BJ (cell line): ENCODE measurements at regions not wholly inside any gene's neighbourhood (a gene's known extent, or its start where the extent isn't known, plus 50 kb on each side); places are given as distances from the start of the nearest gene placed in this dataset.
"Not testable (repeated sequence)": the region's sequence is repeated elsewhere in the genome, so short reads cannot be mapped to it uniquely, and the experiment has no call there.

Source experiments
- CTCF ChIA-PET: fragments of 350-600 bp; formaldehyde crosslinking; extraction: SDS; loops from one replicate; lab custom pipeline; 2021; ENCODE audit warnings: antibody characterized with exemption, inconsistent platforms; lab: Yijun Ruan, JAX
- POLR2A ChIA-PET: fragments of 300-600 bp; sonication (Branson Sonifier 250); formaldehyde crosslinking; extraction: SDS; loops from one replicate; lab custom pipeline; 2021; ENCODE audit warnings: antibody characterized with exemption; lab: Charles Lee
- DNase-seq: peaks from one replicate; pipeline ENCODE4 v3.0.0-alpha.2; 2011; ENCODE audit warnings: low read depth
- H3K27me3 ChIP-seq: 2 replicates; pipeline ENCODE4 v1.6.0; 2011; ENCODE audit warnings: low read length; ENCODE audit not compliant: control insufficient read depth, insufficient read depth
- H3K36me3 ChIP-seq: 2 replicates; pipeline ENCODE4 v1.5.1; 2011; ENCODE audit warnings: low read length; ENCODE audit not compliant: control insufficient read depth, insufficient read depth
- H3K4me3 ChIP-seq: 2 replicates; pipeline ENCODE4 v1.5.1; 2011; ENCODE audit warnings: low read depth, mild to moderate bottlenecking, control low read depth, low read length
- TF ChIP-seq, protein P1 (sequence below): IDR thresholded peaks from 2 replicates; pipeline ENCODE4 v1.5.1; 2011; ENCODE audit warnings: low read depth, mild to moderate bottlenecking, control low read depth, inconsistent platforms, low read length, moderate library complexity; ENCODE audit not compliant: insufficient read depth

DNA sequence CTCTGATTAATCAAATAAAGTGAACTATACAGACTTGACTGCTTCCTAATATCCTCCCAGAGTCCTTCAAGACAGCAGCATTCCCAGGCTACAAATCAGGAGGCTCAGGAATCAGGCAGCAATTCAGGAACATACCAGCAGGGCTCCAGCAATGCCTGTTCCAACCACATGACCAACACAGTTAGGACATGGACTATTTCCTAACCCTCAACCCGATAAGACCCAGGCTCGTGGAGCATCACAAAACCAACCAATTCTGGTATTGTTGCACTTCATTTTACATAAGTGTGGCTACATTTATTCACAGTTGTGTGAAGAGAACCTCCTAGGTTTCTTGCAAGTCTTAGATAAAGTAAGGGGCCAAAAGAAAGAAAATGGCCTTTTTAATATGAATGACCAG, 546.2 kb upstream of the ADGRL2 start:
- DNase-seq, result no peak
- Histone ChIP-seq H3K36me3 (no peaks in the 10 kb centered on the region), H3K4me3 (no peak overlapping the region), H3K27me3 (no peaks in the 10 kb centered on the region)
- ChIA-PET CTCF (interaction anchor here (1.0 kb wide), 1 partner anchor 21 kb away, joined by 3 read pairs; no protein-coding TSS in a partner anchor), POLR2A (no interaction called here)
- TF ChIP-seq, protein P1, sequence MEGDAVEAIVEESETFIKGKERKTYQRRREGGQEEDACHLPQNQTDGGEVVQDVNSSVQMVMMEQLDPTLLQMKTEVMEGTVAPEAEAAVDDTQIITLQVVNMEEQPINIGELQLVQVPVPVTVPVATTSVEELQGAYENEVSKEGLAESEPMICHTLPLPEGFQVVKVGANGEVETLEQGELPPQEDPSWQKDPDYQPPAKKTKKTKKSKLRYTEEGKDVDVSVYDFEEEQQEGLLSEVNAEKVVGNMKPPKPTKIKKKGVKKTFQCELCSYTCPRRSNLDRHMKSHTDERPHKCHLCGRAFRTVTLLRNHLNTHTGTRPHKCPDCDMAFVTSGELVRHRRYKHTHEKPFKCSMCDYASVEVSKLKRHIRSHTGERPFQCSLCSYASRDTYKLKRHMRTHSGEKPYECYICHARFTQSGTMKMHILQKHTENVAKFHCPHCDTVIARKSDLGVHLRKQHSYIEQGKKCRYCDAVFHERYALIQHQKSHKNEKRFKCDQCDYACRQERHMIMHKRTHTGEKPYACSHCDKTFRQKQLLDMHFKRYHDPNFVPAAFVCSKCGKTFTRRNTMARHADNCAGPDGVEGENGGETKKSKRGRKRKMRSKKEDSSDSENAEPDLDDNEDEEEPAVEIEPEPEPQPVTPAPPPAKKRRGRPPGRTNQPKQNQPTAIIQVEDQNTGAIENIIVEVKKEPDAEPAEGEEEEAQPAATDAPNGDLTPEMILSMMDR, result peak; percentile 33

DNA sequence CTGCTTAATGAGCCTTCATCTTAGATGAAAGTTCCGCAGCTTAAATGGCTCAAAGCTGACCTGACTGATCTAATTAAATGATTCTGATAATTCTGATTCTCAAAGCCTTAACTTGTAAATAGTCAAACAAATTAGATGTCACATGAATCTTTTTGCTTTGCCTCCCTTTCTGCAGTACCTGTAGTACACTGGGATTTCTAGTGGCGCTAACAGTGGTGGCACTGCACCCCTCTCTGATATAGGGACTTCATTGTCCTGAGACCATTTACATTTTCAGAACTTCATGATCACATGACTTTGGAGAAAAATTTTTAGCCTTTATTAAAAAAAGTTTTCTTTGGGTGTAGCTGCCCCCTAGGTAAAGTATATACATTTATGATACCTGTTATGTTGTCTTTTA, 546.7 kb upstream of the ADGRL2 start:
- H3K27me3 ChIP-seq, result no peaks in the 10 kb centered on the region
- DNase-seq, result no peak
- H3K4me3 ChIP-seq, result no peak overlapping the region
- ChIA-PET POLR2A (no interaction called here), CTCF (no interaction called here)
- H3K36me3 ChIP-seq, result no peaks in the 10 kb centered on the region
- TF ChIP-seq, protein P1, result no peak

DNA sequence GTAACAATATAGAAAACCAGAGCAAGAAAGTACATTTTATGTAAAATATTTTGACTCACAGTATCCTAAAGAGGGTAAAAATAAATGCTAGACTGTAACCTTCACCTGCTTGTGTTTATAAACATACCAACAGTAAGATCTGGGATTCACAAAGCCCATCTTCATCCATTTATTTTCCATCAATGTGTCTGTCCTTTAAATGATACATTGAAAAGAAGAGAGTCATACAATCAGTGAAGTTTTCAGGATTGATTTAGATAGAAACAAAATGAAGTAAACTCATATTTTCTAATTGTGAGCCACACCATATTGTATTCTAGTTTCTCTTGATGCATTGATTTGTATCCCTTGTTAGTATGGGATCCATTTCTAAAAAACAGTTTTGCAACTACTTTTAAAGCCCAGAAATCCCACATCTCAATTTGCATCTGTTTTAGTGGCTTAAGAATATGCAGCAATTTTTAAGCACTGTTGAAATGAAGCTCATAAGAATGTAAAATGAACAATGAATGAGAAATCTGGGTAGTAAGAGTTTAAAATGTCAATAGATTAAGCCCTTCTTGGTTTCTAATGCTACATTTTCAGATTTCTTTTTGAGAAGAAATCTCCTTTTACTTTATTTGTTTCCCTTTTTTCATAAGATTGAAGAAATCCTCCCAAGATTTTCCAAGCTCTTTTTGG, 548.1 kb upstream of the ADGRL2 start:
- CTCF ChIA-PET, result no interaction called here
- no peaks in the 10 kb centered on the region for H3K36me3 ChIP-seq
- POLR2A ChIA-PET, result no interaction called here
- no peaks in the 10 kb centered on the region for H3K27me3 ChIP-seq
- H3K4me3 ChIP-seq, result no peak overlapping the region
- no peak for DNase-seq
- TF ChIP-seq, protein P1, result no peak

DNA sequence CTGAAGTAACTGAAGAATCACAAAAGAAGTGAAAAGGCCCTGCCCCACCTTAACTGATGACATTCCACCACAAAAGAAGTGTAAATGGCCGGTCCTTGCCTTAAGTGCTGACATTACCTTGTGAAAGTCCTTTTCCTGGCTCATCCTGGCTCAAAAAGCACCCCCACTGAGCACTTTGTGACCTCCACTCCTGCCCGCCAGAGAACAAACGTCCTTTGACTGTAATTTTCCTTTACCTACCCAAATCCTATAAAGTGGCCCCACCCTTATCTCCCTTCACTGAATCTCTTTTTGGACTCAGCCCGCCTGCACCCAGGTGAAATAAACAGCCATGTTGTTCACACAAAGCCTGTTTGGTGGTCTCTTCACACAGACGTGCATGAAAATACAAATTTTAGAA, 549.9 kb upstream of the ADGRL2 start:
- H3K4me3 ChIP-seq, H3K27me3 ChIP-seq, DNase-seq, POLR2A ChIA-PET, CTCF ChIA-PET, H3K36me3 ChIP-seq: not testable (repeated sequence)

DNA sequence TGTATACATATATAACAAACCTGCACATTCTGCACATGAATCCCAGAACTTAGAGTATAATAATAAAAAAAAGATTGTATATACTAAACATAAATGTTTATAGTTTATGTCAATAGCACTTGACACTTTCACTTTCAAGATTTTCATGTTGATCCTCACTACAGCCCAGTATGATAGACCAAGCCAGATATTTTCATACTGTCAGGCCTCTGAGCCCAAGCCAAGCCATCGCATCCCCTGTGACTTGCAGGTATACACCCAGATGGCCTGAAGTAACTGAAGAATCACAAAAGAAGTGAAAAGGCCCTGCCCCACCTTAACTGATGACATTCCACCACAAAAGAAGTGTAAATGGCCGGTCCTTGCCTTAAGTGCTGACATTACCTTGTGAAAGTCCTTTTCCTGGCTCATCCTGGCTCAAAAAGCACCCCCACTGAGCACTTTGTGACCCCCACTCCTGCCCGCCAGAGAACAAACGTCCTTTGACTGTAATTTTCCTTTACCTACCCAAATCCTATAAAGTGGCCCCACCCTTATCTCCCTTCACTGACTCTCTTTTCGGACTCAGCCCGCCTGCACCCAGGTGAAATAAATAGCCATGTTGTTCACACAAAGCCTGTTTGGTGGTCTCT, 555.5 kb upstream of the ADGRL2 start:
- POLR2A ChIA-PET, DNase-seq, H3K27me3 ChIP-seq, H3K4me3 ChIP-seq, H3K36me3 ChIP-seq, CTCF ChIA-PET: not testable (repeated sequence)

DNA sequence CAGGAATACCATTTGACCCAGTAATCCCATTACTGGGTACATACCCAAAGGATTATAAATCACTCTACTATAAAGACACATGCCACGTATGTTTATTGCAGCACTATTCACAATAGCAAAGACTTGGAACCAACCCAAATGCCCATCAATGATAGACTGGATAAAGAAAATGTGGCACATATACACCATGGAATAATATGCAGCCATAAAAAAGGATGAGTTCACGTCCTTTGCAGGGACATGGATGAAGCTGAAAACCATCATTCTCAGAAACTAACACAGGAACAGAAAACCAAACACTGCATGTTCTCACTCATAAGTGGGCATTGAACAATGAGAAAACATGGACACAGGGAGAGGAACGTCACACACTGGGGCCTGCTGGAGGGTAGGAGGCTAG, 556.1 kb upstream of the ADGRL2 start:
- DNase-seq, H3K36me3 ChIP-seq, H3K27me3 ChIP-seq, POLR2A ChIA-PET, CTCF ChIA-PET, H3K4me3 ChIP-seq: not testable (repeated sequence)

DNA sequence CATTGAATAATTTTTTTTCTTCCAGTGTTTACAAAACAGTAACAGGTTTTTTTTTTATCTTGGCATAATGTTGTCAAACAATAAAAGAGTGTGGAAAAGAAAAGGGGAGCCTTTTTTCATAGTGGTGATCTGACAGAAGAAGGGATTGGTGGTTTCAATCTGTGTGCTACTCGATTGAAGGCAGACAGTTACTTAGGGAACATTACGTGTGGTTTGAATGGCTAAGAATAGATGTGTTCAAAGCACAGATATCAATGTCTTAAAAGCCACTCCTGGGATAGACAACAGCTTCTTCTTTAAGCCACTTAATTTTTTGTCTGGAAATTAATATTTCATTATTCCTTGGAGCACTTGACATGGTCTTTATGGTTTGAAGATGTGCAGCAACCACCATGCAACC, 558.6 kb upstream of the ADGRL2 start:
- POLR2A ChIA-PET, result no interaction called here
- TF ChIP-seq, protein P1, result no peak
- CTCF ChIA-PET, result no interaction called here

More for the DNA sequence above, 558.6 kb upstream of the ADGRL2 start:
- Histone ChIP-seq H3K4me3 (no peak overlapping the region), H3K36me3 (no peaks in the 10 kb centered on the region), H3K27me3 (no peaks in the 10 kb centered on the region; the same call in 1 of the 2 replicates)
- no peak for DNase-seq
